T47D (cell line): ENCODE measurements at regions not wholly inside any gene's neighbourhood (a gene's known extent, or its start where the extent isn't known, plus 50 kb on each side); places are given as distances from the start of the nearest gene placed in this dataset.
"Not testable (repeated sequence)": the region's sequence is repeated elsewhere in the genome, so short reads cannot be mapped to it uniquely, and the experiment has no call there.

ENCODE experiments used
- DNase-seq, 2 experiments: peaks; one replicate each; pipeline versions ENCODE4 v3.0.0 to v3.0.0-alpha.2; 2011 to 2012; ENCODE audit warnings: low read depth in 1 of 2, low spot score in 1 of 2
- in situ Hi-C: cut with HindIII; loops from 2 replicates; pipeline ENCODE4 v1.10.0; 2016; ENCODE audit warnings: low sequenced_read_pairs, low pct_unique_long_range_greater_than_20kb

- DNase-seq, in situ Hi-C loops: not testable (repeated sequence)
These were observed 199.6 kb downstream of the BCL2L11 start for GRCh38 chr2:111320264-111320663.

DNA sequence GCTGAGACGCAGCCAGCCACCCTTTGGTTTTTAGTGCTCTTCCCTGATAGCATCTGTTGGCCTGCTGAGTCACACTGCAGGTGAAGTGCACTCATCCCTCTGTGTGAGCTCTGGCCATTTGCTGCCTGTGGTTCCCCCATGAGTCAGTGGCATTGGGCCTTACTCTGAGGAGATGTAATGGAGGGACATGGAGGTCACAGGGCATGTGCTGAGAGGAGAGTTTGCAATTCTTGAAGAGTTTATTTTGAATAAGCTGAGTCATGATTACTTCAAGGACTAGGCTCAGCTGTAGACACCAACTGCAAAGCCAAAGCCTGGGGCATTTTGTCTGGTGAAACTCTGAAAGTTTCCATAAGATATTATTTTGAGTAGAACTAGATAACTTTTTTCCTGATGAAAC is 200.3 kb downstream of the BCL2L11 start:
- peak in 1 of 2 experiments; percentile 7 for DNase-seq
- in situ Hi-C loops, result not testable (repeated sequence)

DNA sequence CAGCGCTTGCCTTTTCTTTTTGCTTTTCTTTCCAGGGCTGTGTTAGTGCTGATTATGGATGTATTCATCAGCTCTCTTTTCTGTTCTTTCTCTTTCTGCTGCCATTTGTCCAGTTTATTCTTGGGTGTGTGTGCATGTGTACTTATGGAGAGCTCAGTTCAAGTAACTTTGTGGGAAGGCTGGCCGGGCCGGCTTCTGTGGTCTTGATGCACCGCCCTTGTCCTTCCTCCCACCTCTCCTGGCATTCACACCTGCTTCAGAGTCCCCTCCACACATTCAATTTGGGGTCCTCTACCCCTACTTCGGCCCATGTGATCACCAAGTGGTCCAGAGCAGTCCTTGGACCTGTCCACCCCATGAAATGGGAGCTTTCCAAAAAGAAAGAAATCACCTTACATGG is 202.7 kb downstream of the BCL2L11 start:
- in situ Hi-C loops, DNase-seq: not testable (repeated sequence)

DNA sequence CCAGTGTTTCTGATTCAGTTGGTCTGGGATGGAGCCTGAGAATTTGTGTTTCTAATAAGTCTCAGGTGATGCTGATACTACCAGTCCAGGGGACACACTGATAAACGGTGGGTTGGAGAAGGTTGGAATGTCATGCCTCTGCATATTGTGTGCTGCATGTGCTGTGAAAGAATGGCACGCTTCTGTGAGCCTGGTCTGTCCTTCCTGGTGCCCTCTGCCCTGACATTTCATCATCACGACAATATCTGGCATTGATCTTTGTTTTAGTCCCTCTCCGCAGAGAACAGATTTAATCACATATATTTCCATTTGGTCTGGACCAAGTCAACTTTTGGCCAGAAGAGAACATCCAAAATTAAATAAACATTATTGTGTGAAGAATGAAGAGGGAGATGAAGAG is 207.0 kb downstream of the BCL2L11 start:
- in situ Hi-C loops, DNase-seq: not testable (repeated sequence)

DNA sequence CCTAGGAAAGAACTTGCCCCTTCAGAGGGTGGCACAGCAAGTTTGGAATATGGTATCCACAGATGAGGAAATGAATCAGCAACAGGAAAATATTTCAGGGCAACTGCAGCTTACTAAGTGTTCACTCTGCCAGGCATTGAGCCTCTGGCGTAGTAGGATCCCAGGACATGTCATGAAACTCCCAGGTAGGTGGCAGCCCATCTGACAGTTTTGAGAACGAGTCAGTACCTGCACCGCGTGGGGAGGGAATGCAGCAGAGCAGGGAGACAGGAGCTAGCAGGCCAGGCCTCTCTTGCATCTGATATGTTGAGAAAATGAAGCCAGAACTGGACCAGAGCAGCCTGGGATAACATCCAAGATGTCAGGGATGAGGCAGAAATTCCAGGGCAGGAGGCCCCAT is 208.6 kb downstream of the BCL2L11 start:
- in situ Hi-C loops, result not testable (repeated sequence)

GRCh38 chr2:111331099-111331724 is 210.5 kb downstream of the BCL2L11 start:
- in situ Hi-C loops, DNase-seq: not testable (repeated sequence)

More for the DNA sequence above, 208.6 kb downstream of the BCL2L11 start:
- not testable (repeated sequence) for DNase-seq

- DNase-seq, in situ Hi-C loops: not testable (repeated sequence)
These were observed 214.7 kb downstream of the BCL2L11 start for GRCh38 chr2:111335220-111335907.

GRCh38 chr2:111338474-111338873 is 217.8 kb downstream of the BCL2L11 start:
- in situ Hi-C loops, result not testable (repeated sequence)

DNA sequence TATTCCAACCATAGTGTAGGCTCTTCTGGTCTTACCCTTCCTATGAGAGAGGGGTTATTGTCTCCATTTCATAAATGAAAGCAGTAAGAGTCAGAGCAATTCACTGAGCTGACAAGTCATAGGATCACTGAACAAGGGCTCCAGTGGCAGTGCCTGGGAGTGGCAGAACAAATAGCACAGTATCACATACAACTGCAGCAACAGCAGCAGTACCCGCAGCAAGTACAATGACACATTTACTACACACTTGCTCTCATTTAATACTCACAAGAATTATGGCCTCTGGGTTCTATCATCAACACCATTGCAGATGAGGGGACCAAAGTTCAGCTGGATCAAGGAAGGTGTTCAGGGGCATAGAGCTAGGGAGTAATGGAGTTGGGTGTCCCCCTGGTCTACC is 218.8 kb downstream of the BCL2L11 start:
- DNase-seq, in situ Hi-C loops: not testable (repeated sequence)

More at GRCh38 chr2:111338474-111338873, 217.8 kb downstream of the BCL2L11 start:
- not testable (repeated sequence) for DNase-seq

- in situ Hi-C loops, DNase-seq: not testable (repeated sequence)
These were observed 223.9 kb downstream of the BCL2L11 start for GRCh38 chr2:111344590-111344989.

GRCh38 chr2:111345439-111345838 is 224.7 kb downstream of the BCL2L11 start:
- DNase-seq, in situ Hi-C loops: not testable (repeated sequence)

GRCh38 chr2:111346018-111346930 is 225.6 kb downstream of the BCL2L11 start:
- DNase-seq, in situ Hi-C loops: not testable (repeated sequence)

DNA sequence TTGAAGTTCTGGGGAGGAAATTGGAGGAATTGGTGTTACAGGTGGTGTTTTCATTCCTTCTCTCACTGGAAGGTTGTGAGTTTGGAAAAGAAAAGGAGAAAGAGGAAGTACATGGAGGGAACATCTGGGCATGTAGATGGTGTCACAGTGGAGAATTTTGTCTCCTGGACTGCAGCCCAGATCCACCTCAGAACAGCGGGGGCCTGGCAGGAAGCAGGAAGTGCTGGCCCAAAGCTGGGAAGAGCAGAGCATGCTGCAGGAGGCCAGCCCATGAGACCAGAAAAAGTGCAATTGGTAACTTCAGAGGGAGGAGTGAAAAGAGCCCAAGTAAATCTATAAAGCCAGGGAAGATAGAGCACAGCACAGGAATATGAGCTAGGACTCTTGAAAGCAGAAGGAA is 227.0 kb downstream of the BCL2L11 start:
- DNase-seq, in situ Hi-C loops: not testable (repeated sequence)

DNA sequence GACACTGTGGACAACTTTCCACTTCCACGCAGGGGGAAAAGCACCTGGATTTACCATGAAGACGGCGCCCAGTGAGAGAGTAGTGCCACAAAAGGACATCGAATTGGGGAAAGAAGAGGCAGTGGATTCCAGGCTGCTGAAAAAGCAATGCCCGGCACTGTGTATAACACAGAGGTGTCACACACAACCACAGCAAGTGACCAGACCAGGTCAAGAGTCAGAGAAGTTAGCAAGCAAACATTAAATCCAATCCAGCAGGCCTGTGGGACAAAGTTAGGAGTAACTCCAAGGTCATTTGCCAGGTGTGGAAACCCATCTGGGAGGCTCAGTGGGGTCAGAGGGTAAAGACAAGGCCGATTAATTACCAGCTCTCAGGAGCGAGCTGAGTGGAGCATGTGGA is 227.6 kb downstream of the BCL2L11 start:
- DNase-seq, in situ Hi-C loops: not testable (repeated sequence)

DNA sequence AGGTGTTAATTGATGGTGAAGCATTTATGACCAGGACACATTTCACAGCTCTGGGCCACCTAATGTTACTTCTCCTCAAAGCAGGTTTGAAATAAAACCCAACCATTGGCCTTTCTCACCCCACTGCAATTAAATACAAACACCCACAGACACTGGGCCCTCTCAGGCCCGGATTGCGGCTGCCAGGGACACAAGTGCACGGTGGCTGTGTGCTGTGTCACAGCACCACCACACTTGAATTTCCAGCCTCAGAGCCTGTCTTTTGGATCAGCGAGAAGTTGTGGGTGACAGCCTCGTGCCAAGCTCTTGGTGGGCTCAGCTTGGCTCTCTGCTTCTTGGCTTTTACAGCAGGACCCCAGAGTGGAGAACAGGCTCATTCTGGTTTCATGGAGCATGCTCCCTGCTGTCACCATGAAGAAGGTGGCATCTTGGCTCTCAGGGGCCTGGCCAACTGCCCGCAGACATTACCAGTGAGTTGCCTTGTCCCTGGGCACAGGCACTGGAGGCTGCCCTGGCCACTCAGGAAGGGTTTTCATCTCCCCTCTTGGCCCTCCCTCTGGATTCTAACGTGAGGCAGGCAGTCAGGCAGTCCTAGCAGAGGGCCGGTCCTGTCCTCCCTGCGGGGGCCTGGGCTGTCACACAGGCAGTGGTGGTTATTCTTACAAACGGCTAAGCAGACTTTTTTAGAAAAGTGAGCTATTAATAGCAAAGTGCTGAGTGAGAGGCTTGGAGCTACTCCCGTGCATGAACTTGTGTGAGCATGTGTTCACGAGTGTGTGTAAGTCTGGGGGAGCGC is 234.5 kb downstream of the BCL2L11 start:
- in situ Hi-C loops, DNase-seq: not testable (repeated sequence)

DNA sequence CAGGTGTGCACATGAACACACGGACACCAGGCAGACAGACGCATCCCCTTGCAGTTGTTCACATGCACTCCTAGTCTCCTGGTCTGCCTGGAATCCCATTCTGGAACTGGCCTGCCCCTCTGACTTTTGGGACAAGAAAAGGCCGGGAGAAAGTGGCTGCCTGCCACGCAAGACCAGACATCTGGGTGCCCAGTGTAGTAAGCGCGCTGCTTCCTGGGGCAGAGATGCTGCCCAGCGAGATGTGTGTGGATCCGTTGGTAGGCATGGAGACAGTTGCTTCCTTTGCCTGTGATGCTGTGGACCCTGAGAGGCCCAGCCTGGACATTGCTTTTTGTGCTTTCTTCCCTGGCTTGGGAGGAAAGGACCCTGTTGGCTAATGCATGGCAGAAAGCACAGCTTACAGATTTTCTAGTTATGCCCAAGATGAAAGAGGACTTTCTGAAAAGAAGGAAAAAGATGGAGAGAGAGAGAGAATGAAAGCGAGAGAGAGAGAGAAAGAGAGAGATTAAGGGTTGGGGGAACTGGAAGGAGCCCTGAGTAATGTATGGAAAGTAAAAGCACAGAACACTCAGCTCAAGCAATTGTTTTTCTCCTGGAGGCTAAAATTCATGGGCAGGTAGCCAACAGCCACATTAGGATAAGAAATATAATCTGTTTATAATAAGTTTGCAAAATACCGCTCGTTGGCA is 235.3 kb downstream of the BCL2L11 start:
- in situ Hi-C loops, DNase-seq: not testable (repeated sequence)

DNA sequence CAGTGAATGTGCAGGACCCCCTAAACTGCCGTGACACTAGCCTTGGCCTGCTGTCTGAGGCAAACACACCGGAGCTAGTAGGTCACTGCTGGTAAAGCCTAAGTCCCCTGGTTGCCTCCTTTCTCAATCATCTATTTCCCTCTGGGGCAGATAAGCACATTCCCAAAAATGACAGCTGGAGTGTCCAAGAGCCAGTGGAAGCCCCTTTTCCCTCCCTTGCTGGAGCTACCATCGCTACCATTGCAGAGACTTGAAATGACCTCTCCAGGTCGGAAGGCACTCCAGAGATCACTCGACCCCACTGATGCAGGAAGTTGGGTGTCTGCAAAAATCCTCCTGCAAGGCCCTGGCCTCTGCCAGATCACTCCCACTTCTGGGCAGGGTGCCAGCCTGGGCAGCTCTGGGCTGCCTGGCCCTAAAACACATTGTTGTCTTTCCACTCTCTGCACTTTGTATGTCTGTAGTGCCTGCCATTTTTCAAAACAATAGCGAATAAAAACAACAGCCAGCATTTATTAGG is 235.9 kb downstream of the BCL2L11 start:
- DNase-seq, result not testable (repeated sequence)

More for the DNA sequence above, 235.9 kb downstream of the BCL2L11 start:
- in situ Hi-C loops, result not testable (repeated sequence)
